Fibroblast of lung (primary cell): ENCODE measurements at regions not wholly inside any gene's neighbourhood (a gene's known extent, or its start where the extent isn't known, plus 50 kb on each side); places are given as distances from the start of the nearest gene placed in this dataset.

Experiments
- DNase-seq, 2 donors: peaks; one replicate each; pipeline versions ENCODE4 v3.0.0 to v3.0.0-alpha.2; 2010; ENCODE audit warnings: low read depth in 2 of 2
- H2AFZ ChIP-seq: 2 replicates; pipeline ENCODE4 v1.5.1; 2012; ENCODE audit warnings: low read length, control low read depth, inconsistent platforms
- H3K27ac ChIP-seq: 2 replicates; pipeline ENCODE4 v1.5.1; 2011; ENCODE audit warnings: low read length, control low read depth; ENCODE audit not compliant: insufficient read depth
- H3K27me3 ChIP-seq: 2 replicates; pipeline ENCODE4 v1.5.1; 2011; ENCODE audit warnings: mild to moderate bottlenecking, low read length; ENCODE audit not compliant: control insufficient read depth, insufficient read depth
- H3K36me3 ChIP-seq: 2 replicates; pipeline ENCODE4 v1.5.1; 2011; ENCODE audit warnings: low read length; ENCODE audit not compliant: control insufficient read depth, insufficient read depth
- H3K4me1 ChIP-seq: 2 replicates; pipeline ENCODE4 v1.5.1; 2011; ENCODE audit warnings: low read length; ENCODE audit not compliant: control insufficient read depth, insufficient read depth; ENCODE audit errors: extremely low read depth
- H3K4me2 ChIP-seq: 2 replicates; pipeline ENCODE4 v1.5.1; 2011; ENCODE audit warnings: low read length, control low read depth; ENCODE audit not compliant: insufficient read depth; ENCODE audit errors: extremely low read depth
- H3K4me3 ChIP-seq, 4 experiments: fragments of 200-600 bp in 1 of 4; sonication (generic) in 1 of 4; replicated peaks in 1 of 4; 2 replicates each; pipeline ENCODE4 v1.5.1; 2011 to 2016; ENCODE audit warnings: low read length in 4 of 4, low read depth in 3 of 4, mild to moderate bottlenecking in 3 of 4, control low read depth in 2 of 4, inconsistent platforms in 1 of 4, mixed read lengths in 1 of 4; ENCODE audit not compliant: insufficient read depth in 1 of 4; ENCODE audit errors: control extremely low read depth in 1 of 4
- H3K79me2 ChIP-seq: 2 replicates; pipeline ENCODE4 v1.5.1; 2012; ENCODE audit warnings: mild to moderate bottlenecking, low read length, inconsistent platforms; ENCODE audit not compliant: control insufficient read depth, insufficient read depth
- H3K9ac ChIP-seq: 2 replicates; pipeline ENCODE4 v1.5.1; 2011; ENCODE audit warnings: mild to moderate bottlenecking, low read length, control low read depth; ENCODE audit not compliant: insufficient read depth
- H3K9me3 ChIP-seq: 2 replicates; pipeline ENCODE4 v1.5.1; 2012; ENCODE audit warnings: low read depth, low read length; ENCODE audit not compliant: control insufficient read depth, insufficient read depth
- H4K20me1 ChIP-seq: 2 replicates; pipeline ENCODE4 v1.5.1; 2011; ENCODE audit warnings: low read length; ENCODE audit not compliant: control insufficient read depth, insufficient read depth; ENCODE audit errors: extremely low read depth
- CTCF ChIP-seq, 2 donors: IDR thresholded peaks in 1 of 2; conservative IDR thresholded peaks in 1 of 2; 1 replicate in 1 of 2; 2 replicates in 1 of 2; pipeline ENCODE4 v1.5.1; 2011 to 2012; ENCODE audit warnings: low read length in 2 of 2, control low read depth in 1 of 2, inconsistent platforms in 1 of 2, low read depth in 1 of 2, mild to moderate bottlenecking in 1 of 2
- EZH2 ChIP-seq: IDR thresholded peaks from 2 replicates; pipeline ENCODE4 v1.5.1; 2012; ENCODE audit warnings: low read length, control low read depth, mild to moderate bottlenecking; ENCODE audit errors: missing control alignments

GRCh38 chr5:159781626-159782157, 134.6 kb upstream of the ADRA1B start:
- no peak overlapping the region for H3K4me3 ChIP-seq
- no peak overlapping the region for H3K27ac ChIP-seq
- no peaks in the 10 kb centered on the region for H3K79me2 ChIP-seq
- no peaks in the 10 kb centered on the region for H3K9me3 ChIP-seq
- no peak for TF ChIP-seq CTCF (conservative IDR thresholded peaks at IDR 0.05 in 1 of 2, IDR thresholded peaks at IDR 0.05 in 1 of 2; ENCODE audit: low read depth in 1 of 2, low read length in 2 of 2)
- no peak overlapping the region for H3K9ac ChIP-seq
- no peaks in the 10 kb centered on the region for H3K27me3 ChIP-seq
- DNase-seq: peak in 1 of 2 donors; percentile 29
- no peak overlapping the region for H2AFZ ChIP-seq
- H3K4me2 ChIP-seq: no peak overlapping the region
- no peaks in the 10 kb centered on the region for H4K20me1 ChIP-seq
- peaks cover 2% of the 10 kb centered on the region for H3K4me1 ChIP-seq
- no peaks in the 10 kb centered on the region for H3K36me3 ChIP-seq

GRCh38 chr5:159782197-159782994, 133.9 kb upstream of the ADRA1B start:
- no peak overlapping the region for H3K4me2 ChIP-seq
- no peaks in the 10 kb centered on the region for H4K20me1 ChIP-seq
- H2AFZ ChIP-seq: no peak overlapping the region
- H3K4me3 ChIP-seq: no peak overlapping the region
- no peak overlapping the region for H3K9ac ChIP-seq
- peaks cover 5% of the 10 kb centered on the region for H3K4me1 ChIP-seq
- TF ChIP-seq EZH2 (no peak), CTCF (conservative IDR thresholded peaks at IDR 0.05 in 1 of 2, IDR thresholded peaks at IDR 0.05 in 1 of 2; ENCODE audit: low read depth in 1 of 2, low read length in 2 of 2) (no peak)
- DNase-seq: no peak
- H3K36me3 ChIP-seq: no peaks in the 10 kb centered on the region
- no peaks in the 10 kb centered on the region for H3K9me3 ChIP-seq
- H3K27me3 ChIP-seq: no peaks in the 10 kb centered on the region
- H3K27ac ChIP-seq: no peak overlapping the region
- H3K79me2 ChIP-seq: no peaks in the 10 kb centered on the region

DNA sequence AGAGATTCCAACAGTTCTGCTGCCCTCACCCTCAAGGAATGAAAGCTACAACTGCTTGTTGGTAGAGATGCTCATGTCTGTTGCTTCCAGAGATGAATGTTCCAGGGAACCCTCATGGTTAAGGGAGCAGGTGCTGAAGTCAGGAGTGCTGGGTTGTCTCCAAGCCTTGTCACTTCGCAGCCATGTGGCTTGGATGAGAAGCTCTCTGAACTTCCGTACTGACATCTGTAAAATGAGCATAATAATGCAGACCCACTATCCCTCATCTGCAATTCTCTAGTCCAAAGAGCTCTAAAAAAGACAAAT, 133.3 kb upstream of the ADRA1B start:
- H3K9me3 ChIP-seq: no peaks in the 10 kb centered on the region
- TF ChIP-seq CTCF (conservative IDR thresholded peaks at IDR 0.05 in 1 of 2, IDR thresholded peaks at IDR 0.05 in 1 of 2; ENCODE audit: low read depth in 1 of 2, low read length in 2 of 2) (no peak), EZH2 (no peak)

More for the DNA sequence above, 133.3 kb upstream of the ADRA1B start:
- no peaks in the 10 kb centered on the region for H3K27me3 ChIP-seq
- no peak overlapping the region for H2AFZ ChIP-seq
- DNase-seq: no peak
- no peak overlapping the region for H3K4me2 ChIP-seq
- no peak overlapping the region for H3K27ac ChIP-seq
- no peak overlapping the region for H3K9ac ChIP-seq
- no peaks in the 10 kb centered on the region for H3K36me3 ChIP-seq
- H4K20me1 ChIP-seq: no peaks in the 10 kb centered on the region
- no peaks in the 10 kb centered on the region for H3K79me2 ChIP-seq
- H3K4me1 ChIP-seq: peaks cover 5% of the 10 kb centered on the region
- no peak overlapping the region for H3K4me3 ChIP-seq
